Lower lobe of right lung (tissue), 2 donors: ENCODE measurements at regions not wholly inside any gene's neighbourhood (a gene's known extent, or its start where the extent isn't known, plus 50 kb on each side); places are given as distances from the start of the nearest gene placed in this dataset.

ENCODE experiments used
- ATAC-seq, 2 donors: fragments of 200-7000 bp; cut with Tn5 transposase; one replicate each; pipeline ENCODE4 v1.9.1; 2020 to 2022; ENCODE audit warnings: mild to moderate bottlenecking in 2 of 2, moderate library complexity in 2 of 2
- DNase-seq: peaks from one replicate; pipeline ENCODE4 v3.0.0-alpha.2; 2020
- H3K27ac ChIP-seq: fragments of 200-600 bp; one replicate; pipeline ENCODE4 v1.8.0; 2022
- H3K27me3 ChIP-seq: fragments of 200-600 bp; one replicate; pipeline ENCODE4 v1.8.0; 2022; ENCODE audit warnings: low read depth
- H3K36me3 ChIP-seq: fragments of 200-600 bp; one replicate; pipeline ENCODE4 v1.8.0; 2022; ENCODE audit warnings: mild to moderate bottlenecking
- H3K4me1 ChIP-seq: fragments of 200-600 bp; one replicate; pipeline ENCODE4 v1.8.0; 2022
- H3K4me3 ChIP-seq: fragments of 200-600 bp; one replicate; pipeline ENCODE4 v1.8.0; 2022; ENCODE audit warnings: mild to moderate bottlenecking
- H3K9me3 ChIP-seq: fragments of 200-600 bp; one replicate; pipeline ENCODE4 v1.8.0; 2022
- CTCF ChIP-seq: fragments of 200-600 bp; IDR thresholded peaks from one replicate; pipeline ENCODE4 v1.8.0; 2022; ENCODE audit warnings: antibody characterized with exemption, mild to moderate bottlenecking
- intact Hi-C: fragments of 100-400 bp; cut with DNase I; formaldehyde crosslinking; loops from one replicate; pipeline ENCODE4 v1.11.0; 2022
- donor health status: DM: no; HTN: yes; CAD: no; lungs with severe emphysema.

- intact Hi-C loops, result no loop called here
- Histone ChIP-seq H3K27me3 (no peaks in the 10 kb centered on the region), H3K27ac (no peak overlapping the region), H3K36me3 (no peaks in the 10 kb centered on the region), H3K9me3 (no peaks in the 10 kb centered on the region), H3K4me3 (no peak overlapping the region), H3K4me1 (no peaks in the 10 kb centered on the region)
- no peak for ATAC-seq
- DNase-seq, result no peak
- no peak for TF ChIP-seq CTCF
Observed at GRCh38 chr7:152508701-152509100, 72.9 kb upstream of the KMT2C start.

- TF ChIP-seq CTCF, result no peak
- Histone ChIP-seq H3K27me3 (no peaks in the 10 kb centered on the region), H3K36me3 (no peaks in the 10 kb centered on the region), H3K4me1 (no peaks in the 10 kb centered on the region), H3K27ac (no peak overlapping the region), H3K4me3 (no peak overlapping the region), H3K9me3 (no peaks in the 10 kb centered on the region)
- DNase-seq, result no peak
- no peak for ATAC-seq
- intact Hi-C loops, result no loop called here
Observed at GRCh38 chr7:152505606-152506005, 69.8 kb upstream of the KMT2C start.

GRCh38 chr7:152504816-152505215, 69.0 kb upstream of the KMT2C start:
- intact Hi-C loops, result no loop called here

GRCh38 chr7:152504367-152504766, 68.6 kb upstream of the KMT2C start:
- DNase-seq, result no peak
- peak; percentile 30 to 32 for ATAC-seq
- Histone ChIP-seq H3K9me3 (no peaks in the 10 kb centered on the region), H3K27ac (no peak overlapping the region), H3K36me3 (no peaks in the 10 kb centered on the region), H3K4me3 (no peak overlapping the region), H3K27me3 (no peaks in the 10 kb centered on the region), H3K4me1 (no peaks in the 10 kb centered on the region)
- intact Hi-C loops, result no loop called here
- TF ChIP-seq CTCF, result no peak

More at GRCh38 chr7:152504816-152505215, 69.0 kb upstream of the KMT2C start:
- no peak overlapping the region for H3K27ac ChIP-seq
- ATAC-seq (no peak), DNase-seq (no peak)
- TF ChIP-seq CTCF, result no peak
- H3K36me3 ChIP-seq, result no peaks in the 10 kb centered on the region
- H3K4me3 ChIP-seq, result no peak overlapping the region
- H3K27me3 ChIP-seq, result no peaks in the 10 kb centered on the region
- H3K9me3 ChIP-seq, result no peaks in the 10 kb centered on the region
- no peaks in the 10 kb centered on the region for H3K4me1 ChIP-seq

- no peak for ATAC-seq
Observed at GRCh38 chr7:152502813-152503790, 67.3 kb upstream of the KMT2C start.

More at GRCh38 chr7:152502813-152503790, 67.3 kb upstream of the KMT2C start:
- DNase-seq, result no peak
- Histone ChIP-seq H3K27me3 (no peaks in the 10 kb centered on the region), H3K4me3 (no peak overlapping the region), H3K36me3 (no peaks in the 10 kb centered on the region), H3K9me3 (no peaks in the 10 kb centered on the region), H3K27ac (no peak overlapping the region), H3K4me1 (no peaks in the 10 kb centered on the region)
- intact Hi-C loops, result no loop called here
- TF ChIP-seq CTCF, result no peak
